ENCODE measurements at regions not wholly inside any gene's neighbourhood (a gene's known extent, or its start where the extent isn't known, plus 50 kb on each side); places are given as distances from the start of the nearest gene placed in this dataset.

GRCh38 chr10:111175787-111176186 is 99.0 kb downstream of the ADRA2A start:
- TF ChIP-seq EP300 (IDR thresholded peaks at IDR 0.05) = no peak
- no peak for TF ChIP-seq CTCF (IDR thresholded peaks at IDR 0.05)
- no peak for TF ChIP-seq POLR2A (IDR thresholded peaks at IDR 0.05)
